ENCODE measurements at regions not wholly inside any gene's neighbourhood (a gene's known extent, or its start where the extent isn't known, plus 50 kb on each side); places are given as distances from the start of the nearest gene placed in this dataset.

DNA sequence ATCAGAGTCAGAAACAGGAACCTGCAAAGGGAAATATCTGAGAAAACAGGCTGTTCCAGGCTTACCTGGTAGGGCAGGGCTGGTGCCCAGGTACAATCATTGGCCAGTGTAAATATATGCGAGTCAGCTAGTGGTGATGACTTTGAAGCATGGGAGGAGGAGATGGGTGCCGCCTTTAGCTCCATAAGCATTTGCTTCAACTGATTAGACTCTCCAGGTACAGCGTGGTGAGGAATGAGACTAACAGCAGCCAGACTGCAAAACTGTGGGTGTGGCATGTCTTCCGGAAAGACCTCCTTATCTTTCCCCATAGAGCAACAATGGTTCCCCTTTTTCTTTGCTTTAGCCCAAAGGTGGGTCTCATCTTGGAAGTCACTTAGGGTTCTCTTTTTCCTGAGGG, 137.2 kb downstream of the LRIG2 start:
- no peak for TF ChIP-seq POLR2A (IDR thresholded peaks at IDR 0.05)
- TF ChIP-seq, protein P1, sequence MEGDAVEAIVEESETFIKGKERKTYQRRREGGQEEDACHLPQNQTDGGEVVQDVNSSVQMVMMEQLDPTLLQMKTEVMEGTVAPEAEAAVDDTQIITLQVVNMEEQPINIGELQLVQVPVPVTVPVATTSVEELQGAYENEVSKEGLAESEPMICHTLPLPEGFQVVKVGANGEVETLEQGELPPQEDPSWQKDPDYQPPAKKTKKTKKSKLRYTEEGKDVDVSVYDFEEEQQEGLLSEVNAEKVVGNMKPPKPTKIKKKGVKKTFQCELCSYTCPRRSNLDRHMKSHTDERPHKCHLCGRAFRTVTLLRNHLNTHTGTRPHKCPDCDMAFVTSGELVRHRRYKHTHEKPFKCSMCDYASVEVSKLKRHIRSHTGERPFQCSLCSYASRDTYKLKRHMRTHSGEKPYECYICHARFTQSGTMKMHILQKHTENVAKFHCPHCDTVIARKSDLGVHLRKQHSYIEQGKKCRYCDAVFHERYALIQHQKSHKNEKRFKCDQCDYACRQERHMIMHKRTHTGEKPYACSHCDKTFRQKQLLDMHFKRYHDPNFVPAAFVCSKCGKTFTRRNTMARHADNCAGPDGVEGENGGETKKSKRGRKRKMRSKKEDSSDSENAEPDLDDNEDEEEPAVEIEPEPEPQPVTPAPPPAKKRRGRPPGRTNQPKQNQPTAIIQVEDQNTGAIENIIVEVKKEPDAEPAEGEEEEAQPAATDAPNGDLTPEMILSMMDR (IDR thresholded peaks at IDR 0.05) = no peak

Data from thyroid gland (tissue), 4 donors.